Caki2 (cell line): ENCODE measurements at regions not wholly inside any gene's neighbourhood (a gene's known extent, or its start where the extent isn't known, plus 50 kb on each side); places are given as distances from the start of the nearest gene placed in this dataset.

Source experiments
- DNase-seq: peaks from one replicate; pipeline ENCODE4 v3.0.0-alpha.2; 2015; ENCODE audit warnings: low read depth
- in situ Hi-C: cut with HindIII; loops from 2 replicates; pipeline ENCODE4 v1.10.0; 2016; ENCODE audit warnings: low sequenced_read_pairs, low pct_unique_long_range_greater_than_20kb, mixed read lengths

DNA sequence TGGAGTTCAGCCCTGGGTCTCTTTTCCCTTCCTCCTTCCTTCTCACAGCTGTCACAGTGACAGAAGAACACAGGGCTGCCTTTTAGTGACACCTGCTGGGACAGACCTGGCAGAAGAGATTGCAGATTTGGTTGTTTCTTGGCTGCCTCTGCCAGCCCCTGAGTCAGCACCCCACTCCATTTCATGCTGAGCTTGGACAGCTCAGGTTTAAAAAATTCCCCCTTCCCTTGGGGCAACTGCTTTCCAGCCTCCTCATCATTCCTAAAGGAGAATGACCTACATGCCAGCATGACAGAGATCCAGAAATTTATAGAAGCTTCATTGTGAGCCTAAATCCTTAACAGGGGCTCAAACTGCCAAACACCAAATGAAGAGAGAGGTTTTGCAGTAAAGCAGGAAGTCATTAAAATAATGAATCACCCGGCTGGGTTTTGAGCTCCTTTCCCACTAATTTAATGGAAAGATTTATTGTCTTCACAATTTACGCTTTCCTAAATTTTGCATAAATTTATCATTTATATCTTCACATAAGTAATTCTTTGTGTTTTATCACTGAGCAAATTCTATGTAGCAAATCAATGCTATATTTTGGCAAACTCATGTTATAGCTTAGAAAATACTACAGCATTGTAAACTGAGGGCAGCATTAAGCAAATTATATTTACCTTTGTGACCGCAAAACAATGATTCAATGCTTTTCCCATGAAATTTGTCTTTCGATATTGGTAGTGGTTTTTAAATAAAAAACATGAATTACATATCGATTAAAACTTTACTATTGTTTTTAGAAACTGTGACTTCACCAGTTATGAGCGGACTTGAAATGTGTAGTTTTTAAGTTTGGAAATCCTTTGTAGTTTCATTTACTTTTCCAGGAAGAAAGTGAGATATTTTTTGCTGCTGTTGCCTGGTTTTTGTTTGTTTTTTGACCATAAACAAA, 399.5 kb upstream of the ANKRD30A start:
- DNase-seq = peak; percentile 94
- in situ Hi-C loops = no loop called here

DNA sequence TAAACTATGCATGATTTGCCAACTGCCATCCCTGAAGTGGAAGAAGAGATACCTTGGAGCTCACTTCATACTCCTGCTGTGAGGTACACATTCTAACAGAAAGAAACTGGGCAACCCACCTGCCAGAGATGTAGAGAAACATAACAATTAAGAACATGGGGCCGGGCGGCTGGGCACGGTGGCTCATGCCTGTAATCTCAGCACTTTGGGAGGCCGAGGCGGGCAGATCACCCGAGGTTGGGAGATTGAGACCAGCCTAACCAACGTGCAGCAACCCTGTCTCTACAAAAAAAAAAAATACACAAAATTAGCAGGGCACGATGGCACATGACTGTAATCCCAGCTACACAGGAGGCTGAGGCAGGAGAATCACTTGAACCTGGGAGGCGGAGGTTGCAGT, 402.6 kb upstream of the ANKRD30A start:
- in situ Hi-C loops = no loop called here
- DNase-seq = no peak

DNA sequence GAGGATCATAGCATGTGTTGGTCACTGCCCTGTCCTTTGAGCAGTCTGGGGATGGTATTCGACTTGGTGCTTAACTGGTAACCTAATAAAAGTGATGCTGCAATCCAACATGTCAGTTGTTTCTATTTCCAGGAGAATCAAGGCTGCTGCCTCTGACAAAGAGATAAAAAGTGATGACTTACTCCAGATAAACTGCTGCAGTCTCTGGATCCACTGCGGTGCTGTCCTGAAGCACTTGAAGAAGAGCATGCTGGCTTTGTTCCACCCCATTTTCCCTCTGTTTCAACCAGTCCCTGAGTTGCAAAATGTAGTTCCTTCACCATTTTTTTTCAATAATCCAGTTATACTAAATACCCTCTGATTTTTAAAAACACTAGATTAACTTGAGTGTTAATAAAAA, 403.5 kb upstream of the ANKRD30A start:
- peak; percentile 30 for DNase-seq
- in situ Hi-C loops = no loop called here

DNA sequence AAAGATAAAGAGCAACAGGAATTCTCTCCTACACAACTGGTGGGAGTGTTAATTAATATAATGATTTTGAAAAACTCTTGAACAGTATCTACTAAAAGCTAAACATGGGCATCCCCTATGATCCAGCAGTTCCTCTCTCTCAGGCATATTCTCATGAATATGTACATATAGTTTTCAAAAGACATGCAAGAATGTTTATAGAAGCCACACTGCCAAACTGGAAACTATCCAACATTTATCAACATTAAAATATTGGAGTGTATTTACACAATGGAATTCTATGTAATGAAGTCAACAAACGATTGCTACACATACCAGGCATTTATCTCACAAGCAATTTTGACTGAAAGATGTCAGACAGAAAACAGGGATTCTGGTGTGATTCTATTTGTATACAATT, 404.5 kb upstream of the ANKRD30A start:
- no peak for DNase-seq
- in situ Hi-C loops = no loop called here

DNA sequence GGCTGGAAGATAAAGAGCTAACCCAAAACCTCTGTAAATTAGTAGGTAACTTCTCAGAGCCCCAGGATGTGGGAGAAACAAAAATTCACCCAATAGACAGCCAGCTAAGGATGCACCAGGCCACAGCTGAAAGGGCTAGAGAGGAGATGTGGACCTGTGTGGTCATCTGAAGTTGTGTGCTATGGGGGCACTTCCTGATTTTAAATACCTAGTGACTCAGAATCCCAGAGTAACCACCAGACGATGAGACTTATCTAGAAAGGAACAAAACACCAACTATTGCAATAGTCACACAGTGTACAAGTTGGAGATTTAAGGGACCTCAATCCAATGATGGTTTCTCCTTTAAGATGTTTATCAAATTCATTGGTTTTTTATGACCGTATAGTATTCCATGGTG, 408.3 kb upstream of the ANKRD30A start:
- no peak for DNase-seq
- in situ Hi-C loops = no loop called here

DNA sequence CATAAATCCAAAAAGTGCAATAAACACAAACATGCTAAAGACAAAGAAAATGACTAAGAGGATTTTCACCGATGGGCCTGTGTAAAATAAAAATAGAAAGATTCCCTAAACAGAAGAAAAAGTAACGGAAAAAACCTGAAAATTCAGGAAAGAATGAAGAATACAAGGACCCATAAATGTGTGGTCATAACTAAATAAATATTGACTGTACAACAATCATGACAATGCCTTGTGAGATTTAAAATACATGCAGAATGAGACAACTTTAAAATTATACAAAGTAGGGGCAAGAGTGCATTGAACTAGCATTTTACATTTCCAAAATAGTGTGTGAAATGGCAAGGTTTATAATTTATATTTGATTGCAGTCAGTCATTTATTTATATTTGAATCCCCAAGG, 409.1 kb upstream of the ANKRD30A start:
- no peak for DNase-seq
- in situ Hi-C loops = no loop called here

DNA sequence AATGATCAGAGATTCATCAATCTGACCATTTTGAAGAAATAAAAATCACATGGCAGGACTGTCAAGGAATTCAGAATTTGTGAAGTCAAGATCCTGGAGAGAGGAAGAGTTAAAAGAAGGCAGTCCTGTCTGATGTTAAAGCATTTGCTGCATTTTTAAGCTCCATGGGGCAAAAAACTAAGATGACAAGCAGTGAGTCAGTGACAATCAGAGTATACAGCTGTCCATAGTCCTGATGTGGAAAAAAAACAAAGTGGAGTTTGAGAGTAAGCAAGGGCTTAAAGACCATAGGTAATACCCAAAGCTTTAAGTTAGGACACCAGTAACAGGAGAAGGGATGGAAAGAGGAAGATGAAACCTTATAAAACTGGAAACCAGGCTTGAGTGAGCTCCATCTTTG, 412.7 kb upstream of the ANKRD30A start:
- in situ Hi-C loops = no loop called here
- no peak for DNase-seq

DNA sequence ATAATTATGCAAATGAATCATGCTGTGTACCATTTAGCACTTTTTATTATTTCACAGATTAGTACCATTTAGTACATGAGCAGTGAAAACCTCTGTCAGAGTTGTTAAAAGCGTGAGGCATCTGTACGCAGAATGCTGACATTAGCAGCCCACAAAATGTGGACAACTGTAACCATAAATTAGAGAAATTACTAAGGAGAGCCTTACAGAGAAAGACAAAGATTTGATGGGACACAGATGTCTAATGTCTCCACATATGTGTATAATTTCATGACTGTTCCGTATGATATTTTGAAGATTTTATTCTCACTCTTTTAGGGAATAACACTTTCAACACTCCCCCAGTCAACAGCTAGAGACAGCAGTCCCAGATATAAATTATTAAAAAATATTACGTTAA, 414.0 kb upstream of the ANKRD30A start:
- in situ Hi-C loops = no loop called here

DNA sequence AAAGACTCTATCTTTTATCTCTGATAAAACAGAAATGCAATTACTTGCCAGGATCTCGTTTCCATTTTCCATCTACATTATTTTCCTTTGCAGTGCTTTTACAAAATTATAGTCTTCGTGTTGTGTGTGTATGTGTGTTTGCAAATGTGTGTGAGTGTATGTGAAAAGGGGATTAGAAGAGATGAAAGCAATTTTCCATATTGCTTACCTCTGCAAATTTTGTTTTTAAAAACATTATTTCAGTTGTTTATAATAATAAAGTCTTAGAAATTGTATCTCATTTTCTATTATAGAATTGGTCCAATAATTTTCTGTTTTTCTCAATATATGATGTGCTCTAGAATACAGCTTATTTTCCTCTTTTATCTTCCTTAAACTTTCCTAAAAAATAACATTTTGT, 421.3 kb upstream of the ANKRD30A start:
- in situ Hi-C loops = no loop called here
- DNase-seq = no peak

More for the DNA sequence above, 414.0 kb upstream of the ANKRD30A start:
- no peak for DNase-seq

DNA sequence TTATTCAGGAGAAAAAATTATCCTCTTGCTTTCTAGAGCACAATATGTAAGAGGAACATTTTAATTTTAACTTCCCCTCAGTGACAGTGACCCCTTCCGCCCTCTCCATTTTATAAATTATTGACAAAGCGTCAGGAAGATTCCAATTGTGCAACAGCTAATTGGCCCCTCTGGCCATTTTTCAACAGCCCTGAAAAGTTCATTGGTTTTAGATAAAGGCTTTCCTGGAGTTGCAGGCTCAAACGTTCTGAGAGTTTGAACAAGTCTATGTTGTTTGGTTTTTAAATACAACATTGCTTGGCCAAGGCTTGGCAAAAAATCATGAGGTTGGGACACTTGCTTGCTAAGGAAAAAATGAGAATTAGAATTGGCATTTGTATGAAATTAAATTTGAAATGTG, 422.2 kb upstream of the ANKRD30A start:
- DNase-seq = no peak
- in situ Hi-C loops = no loop called here

DNA sequence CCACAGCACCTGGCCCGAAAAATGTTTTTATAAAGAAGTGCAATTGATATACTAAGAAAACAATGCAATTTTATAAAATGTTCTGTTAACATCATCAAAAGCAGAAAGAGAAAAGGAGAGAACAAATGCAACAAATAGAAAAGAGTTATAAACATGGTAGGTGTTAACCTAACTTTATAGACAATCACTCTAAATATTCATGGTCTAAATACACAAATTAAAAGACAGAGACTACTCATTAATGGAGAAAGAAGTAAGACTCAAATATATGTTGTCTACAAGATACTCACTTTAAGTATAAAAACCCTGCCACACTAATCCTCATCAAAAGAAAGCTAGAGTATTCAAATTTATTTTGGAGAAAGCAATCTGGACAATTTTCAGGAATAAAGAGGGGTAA, 425.3 kb upstream of the ANKRD30A start:
- DNase-seq = no peak
- in situ Hi-C loops = no loop called here

DNA sequence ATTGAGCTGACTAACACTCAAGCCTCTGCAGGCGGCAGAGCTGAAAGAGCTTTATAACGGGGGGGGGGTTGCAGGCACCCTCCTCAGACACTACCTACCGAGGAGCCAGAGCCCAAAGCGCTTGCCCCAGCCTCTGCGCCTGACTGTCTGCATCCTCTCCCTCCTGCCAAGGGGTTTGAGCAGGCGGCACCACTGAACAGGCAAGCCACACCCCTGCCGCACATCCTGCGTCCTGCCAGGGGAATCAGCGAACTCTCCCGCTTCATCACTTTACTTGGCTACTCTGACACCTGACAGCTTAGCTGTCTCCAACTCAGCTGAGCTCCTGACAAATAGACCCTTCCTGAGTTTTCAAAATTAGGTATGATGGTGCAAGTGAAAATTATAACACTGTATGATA, 432.6 kb upstream of the ANKRD30A start:
- no peak for DNase-seq
- in situ Hi-C loops = no loop called here

DNA sequence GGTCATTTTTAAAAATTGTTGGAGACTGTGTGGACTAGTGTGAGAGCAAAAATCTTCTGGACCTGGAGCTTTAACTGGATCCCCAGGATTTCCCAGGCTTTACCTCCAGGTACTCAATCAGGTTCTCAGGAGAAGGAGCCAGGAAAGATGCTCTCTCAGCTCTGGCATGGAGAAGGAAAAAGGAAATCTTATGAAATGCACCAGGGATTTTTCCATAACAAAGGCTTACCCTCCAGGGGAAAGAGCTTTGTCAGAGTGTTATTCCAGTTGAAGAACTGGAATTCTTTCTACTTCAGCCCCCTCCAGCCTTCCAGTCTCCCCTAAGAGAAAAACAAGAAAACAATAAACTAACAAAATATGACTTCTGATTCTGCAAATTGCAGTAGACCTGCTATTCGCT, 436.7 kb upstream of the ANKRD30A start:
- in situ Hi-C loops = no loop called here
- no peak for DNase-seq

DNA sequence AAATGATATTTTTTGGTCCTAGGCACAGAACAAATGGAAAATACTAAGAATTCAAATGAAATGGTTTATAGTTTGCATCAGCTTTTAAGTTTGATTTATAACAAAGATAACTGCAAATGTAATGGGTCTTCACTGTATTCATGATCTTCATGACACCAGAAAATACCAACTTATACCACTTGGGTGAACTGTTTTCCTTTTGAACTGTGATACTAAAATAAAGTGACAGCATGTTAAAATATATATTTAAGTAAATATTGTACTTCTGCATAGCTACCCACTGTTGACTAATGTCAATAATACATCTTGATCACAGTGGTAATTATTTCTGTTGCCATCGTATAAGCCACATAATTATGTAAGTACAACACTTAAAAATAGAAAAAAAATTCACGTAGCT, 442.0 kb upstream of the ANKRD30A start:
- no peak for DNase-seq
- in situ Hi-C loops = no loop called here

DNA sequence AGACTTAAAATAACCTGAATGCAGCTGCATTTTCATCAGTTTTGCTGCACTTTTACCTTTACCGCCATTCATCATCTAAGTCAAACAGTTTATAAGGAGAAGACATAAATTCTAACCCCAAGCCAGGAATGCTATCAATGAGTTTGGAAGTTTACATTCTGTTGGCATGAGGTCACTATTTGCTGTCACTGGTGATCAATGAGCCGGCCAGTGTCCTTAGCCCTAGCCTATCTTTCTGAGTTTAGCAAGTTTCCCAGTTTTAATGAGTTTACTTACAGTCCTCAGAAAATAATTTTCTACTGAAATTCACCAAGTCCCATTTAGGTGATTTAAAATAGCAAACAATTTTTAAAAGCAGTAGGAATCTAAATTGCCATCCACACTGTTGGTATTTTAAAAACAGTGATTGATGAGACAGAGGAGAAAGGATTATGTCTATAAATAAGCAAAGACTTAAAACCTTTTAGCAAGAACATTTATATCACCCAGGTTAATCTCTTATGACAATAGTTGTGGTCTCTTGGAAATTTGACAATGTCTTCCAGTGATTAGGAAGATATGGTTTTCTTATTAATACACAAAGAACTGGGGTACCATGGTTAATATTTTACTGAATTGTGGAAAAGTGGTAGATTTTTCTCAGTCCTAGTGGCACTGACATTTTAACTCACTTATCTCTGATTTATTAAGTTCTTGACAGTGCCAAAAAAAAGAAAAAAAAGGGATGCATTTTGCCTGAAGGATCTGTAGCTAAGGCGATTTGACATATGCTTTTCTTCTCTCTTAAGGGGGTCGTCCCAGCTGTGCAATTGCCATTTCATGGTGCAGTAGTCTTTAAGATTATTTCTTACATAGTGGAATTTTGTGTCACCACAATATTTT, 443.4 kb upstream of the ANKRD30A start:
- in situ Hi-C loops = no loop called here
- DNase-seq = peak; percentile 79

DNA sequence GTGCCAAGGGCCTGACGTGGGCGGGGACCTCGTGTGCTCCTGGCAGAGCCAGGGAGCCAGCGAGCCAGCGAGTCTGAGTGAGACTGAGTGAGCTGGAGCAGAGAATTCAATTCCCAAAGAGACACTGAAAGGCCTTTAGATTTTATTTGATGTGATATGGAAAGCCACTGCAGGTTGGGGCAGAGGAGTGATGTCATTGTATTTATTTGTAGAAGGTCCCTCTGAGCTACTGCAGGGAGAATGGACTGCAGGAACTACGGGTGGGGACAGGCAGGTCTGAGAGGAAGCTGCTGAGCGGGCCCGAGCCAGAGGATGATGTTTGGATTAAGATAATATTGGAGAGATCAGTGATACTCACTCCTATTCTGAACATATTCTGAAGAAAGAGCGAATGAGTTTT, 445.8 kb upstream of the ANKRD30A start:
- in situ Hi-C loops = no loop called here
- no peak for DNase-seq

DNA sequence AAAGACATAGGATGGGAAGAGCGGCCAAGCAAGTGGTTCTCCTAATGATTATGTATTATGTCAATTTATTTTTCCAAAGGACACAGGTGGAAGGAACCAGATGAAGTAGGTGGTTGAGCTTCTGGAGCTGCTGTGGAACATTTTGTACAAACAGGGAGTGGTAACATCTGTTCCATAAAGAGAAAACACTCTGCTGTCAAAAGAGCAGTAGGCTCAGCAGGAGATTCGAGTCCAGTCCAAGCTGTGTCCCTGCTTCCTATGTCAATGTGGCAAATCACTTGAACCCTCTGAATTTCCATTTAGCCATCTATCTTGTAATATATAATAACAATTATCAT, 448.0 kb upstream of the ANKRD30A start:
- in situ Hi-C loops = no loop called here

DNA sequence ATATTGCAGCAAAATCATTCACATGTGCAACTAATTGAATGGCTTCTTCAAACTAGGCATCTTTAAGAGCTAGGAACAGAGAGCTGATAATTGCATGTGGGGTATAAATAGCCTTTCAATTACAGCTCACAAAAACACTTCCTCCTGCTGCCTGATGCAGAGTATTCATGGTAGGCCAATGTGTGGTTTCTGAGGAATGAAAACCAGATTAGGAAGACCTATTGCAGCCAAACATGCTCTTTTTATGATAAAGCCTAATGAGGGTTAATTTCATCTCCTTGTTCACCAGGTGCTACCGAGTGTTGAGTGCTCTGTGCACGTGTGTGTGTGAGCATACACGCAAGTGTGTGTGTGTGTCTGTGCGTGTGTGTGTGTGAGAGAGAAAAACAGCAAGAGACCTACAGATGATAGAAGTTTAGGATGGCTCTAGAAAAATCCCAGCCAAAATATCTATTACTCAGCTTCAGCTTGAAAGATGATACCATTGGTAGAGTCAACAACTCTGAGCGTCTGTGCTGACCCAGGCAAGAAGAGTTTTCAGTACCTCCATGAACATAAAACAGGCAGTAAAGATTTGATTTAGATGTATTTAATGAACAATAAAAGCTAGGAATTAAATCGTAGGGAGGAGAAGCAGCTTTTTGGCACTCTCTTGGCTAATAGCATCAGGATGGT, 448.5 kb upstream of the ANKRD30A start:
- in situ Hi-C loops = no loop called here
- no peak for DNase-seq

More for the DNA sequence above, 448.0 kb upstream of the ANKRD30A start:
- no peak for DNase-seq

DNA sequence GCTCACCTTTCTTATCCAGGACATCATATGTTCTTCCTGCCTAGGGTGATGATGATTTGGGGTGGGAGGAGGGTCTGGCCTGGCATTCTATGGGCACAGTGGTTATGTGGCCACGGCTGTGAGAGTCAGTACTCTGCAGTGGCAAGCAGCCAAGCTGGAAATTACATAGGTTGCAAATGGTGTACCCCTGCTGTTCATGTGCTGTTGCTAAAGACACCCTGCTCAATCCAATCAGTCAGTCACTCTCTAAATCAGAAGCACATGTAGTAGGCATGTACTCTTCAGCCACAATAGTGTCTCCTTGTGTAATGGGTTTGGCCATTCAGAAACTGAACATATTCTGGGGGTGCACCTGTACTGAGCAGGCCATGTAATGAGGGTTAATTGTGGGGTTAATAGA, 449.1 kb upstream of the ANKRD30A start:
- no peak for DNase-seq
- in situ Hi-C loops = no loop called here
